NCI-H146 treated with DMSO at 0.1 percent for 48 hours (cell line): ENCODE measurements at regions not wholly inside any gene's neighbourhood (a gene's known extent, or its start where the extent isn't known, plus 50 kb on each side); places are given as distances from the start of the nearest gene placed in this dataset.
"Not testable (repeated sequence)": the region's sequence is repeated elsewhere in the genome, so short reads cannot be mapped to it uniquely, and the experiment has no call there.

Source experiments
- DNase-seq: peaks from one replicate; lab custom pipeline; 2025; ENCODE audit not compliant: unreplicated experiment; lab: John Stamatoyannopoulos, UW

DNA sequence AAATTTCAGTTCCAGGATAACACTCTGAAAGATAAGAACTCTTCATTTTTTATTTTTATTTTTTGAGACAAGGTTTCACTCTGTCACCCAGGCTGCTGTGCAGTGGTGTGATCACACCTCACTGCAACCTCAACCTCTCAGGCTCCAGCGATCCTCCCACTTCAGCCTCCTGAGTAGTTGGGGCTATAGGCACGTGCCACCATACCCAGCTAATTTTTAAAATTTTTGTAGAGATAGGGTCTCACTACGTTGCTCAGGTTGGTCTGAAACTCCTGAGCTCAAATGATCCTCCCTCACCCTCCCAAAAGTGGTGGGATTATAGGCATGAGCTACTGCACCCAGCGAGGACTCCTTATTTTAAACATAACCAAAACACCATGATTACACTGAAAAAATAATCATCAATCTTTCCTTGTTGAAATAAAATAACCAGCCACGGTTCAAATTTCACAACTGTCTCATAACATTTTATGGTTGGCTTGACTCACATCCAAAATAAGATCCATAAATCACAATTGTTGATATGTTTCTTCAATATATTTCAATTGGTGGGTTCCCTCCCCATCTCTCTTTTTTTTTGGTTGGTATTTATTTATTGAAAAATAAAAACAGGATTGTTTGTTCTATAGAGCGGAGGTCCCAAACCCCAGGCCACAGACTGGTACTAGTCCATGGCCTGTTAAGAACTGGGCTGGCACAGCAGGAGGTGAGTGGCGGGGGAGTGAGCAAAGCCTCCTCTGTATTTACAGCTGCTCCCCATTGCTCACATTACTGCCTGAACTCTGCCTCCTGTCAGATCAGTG is 60.1 kb upstream of the FAM171A1 start:
- DNase-seq: no peak

DNA sequence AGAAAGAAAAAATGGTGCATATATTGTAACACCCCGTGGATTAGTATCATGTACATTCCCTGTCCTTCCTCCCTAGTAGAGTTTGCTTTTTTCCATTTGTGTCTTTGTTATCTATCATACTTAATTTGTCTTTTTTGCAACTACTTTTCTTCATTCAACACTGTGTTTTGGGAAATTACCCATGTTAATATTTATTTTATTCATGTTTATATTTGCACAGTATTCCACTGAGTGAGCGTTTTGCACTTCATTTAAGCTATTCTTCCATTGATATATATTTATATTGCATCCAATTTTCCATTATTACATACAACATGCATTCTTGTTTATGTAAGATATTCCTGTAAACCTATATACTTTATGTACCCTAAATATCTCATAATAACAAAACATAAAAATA is 57.6 kb upstream of the FAM171A1 start:
- no peak for DNase-seq

DNA sequence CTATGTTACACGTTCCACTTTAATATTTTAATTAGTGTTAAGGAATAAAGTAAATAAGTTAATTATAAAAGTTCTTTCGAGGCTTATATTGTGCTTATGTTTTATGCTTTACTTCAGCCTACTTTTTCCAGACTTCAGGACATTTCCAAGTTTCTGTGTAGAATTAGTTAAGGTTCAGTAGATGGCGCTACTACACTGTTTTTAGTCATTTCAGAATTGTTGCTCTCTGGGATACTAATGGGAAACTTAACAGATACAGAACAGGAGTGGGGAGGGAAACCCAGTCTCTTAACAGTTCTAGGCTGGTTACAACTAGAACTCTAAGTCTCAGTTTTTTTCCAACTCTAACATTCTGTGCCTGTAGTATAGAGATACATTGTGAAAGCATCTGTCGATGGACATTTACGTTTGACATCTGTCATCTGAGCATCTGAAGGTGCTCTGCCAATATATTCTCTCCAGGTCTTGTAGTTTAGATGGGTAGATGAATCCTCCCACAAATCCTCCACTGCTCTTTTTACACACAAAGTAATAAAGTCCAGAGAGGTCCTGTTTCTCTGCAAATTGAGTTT is 56.8 kb upstream of the FAM171A1 start:
- DNase-seq: peak; percentile 61

DNA sequence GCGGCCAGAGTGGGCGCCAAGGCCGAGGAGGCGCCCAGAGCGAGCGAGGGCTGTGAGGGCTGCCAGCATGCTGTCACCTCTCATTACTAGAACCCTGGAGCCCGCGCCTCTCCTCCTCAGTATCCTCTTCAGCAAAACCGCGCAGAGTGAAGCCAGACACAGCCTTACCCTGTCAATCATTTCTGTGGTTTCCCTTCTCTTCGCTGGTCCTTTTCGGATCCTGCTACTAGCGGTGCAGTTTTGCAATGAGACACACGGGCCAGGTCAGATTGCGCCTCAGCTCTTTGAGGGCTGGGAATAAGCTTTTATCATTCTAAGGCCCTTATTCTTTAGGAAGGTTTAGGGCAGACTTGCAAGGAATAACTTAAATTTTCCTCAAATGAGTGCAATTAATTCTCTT is 55.5 kb upstream of the FAM171A1 start:
- DNase-seq: no peak

DNA sequence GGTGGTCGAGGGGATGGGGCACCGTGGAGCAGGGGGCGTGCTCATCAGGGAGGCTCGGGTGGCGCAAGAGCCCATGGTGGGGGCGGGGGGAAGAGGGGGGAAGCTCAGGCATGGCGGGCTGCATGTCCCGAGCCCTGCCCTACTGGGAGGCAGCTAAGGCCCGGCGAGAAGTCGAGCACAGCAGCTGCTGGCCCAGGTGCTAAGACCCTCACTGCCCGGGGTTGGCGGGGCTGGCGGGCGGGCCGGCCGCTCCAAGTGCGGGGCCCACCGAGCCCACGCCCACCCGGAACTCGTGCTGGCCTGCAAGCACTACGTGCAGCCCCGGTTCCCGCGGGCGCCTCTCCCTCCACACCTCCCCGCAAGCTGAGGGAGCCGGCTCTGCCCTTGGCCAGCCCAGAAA is 55.0 kb upstream of the FAM171A1 start:
- no peak for DNase-seq

DNA sequence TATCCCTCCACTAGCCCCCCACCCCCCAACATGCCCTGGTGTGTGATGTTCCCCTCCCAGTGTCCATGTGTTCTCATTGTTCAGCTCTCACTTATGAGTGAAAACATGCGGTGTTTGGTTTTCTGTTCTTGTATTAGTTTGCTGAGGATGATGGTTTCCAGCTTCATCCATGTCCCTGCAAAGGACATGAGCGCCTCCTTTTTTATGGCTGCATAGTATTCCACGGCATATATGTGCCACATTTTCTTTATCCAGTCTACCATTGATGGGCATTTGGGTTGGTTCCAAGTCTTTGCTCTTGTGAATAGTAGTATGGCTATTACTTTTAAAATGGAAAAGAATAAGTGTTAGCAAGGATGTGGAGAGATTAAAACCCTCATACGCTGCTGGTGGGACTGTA is 50.8 kb upstream of the FAM171A1 start:
- DNase-seq: not testable (repeated sequence)
